ENCODE measurements at regions not wholly inside any gene's neighbourhood (a gene's known extent, or its start where the extent isn't known, plus 50 kb on each side); places are given as distances from the start of the nearest gene placed in this dataset.
"Not testable (repeated sequence)": the region's sequence is repeated elsewhere in the genome, so short reads cannot be mapped to it uniquely, and the experiment has no call there.

DNA sequence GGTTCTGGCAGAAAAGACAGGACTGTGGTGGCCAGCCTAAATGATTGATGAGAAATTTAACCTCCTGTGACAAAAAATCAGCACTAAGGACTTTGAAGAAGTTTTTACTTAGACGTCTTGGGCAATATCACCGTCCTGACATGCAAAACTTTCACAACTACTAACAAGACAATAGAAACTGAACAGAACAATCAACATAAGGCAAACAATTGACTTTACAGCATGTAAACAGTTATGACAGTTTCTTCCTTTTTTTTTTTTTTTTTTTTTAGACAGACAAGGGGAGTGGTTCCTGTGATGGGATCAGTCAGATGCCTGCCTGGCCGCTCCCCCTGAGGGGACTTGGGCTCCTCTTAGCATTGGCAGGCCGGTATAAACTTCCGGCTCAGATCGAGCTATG, 100.8 kb downstream of the ALG1L2 start:
- H3K9ac ChIP-seq (replicated peaks; ENCODE audit: extremely low read depth, insufficient read depth, low read length); H3K4me3 ChIP-seq (replicated peaks in 1 of 3; ENCODE audit: insufficient read depth in 1 of 3, low read depth in 1 of 3, low read length in 3 of 3); H3K4me2 ChIP-seq (ENCODE audit: insufficient read depth, low read length); CTCF ChIA-PET; dilution Hi-C loops (cut with MboI; ENCODE audit: extremely low pct_ligation_motif_present, low sequenced_read_pairs); POLR2A ChIA-PET; H3K79me2 ChIP-seq (ENCODE audit: control insufficient read depth, insufficient read depth, low read length); H3K36me3 ChIP-seq (ENCODE audit: control insufficient read depth in 2 of 2, extremely low read depth in 1 of 2, insufficient read depth in 2 of 2, low read length in 2 of 2); H3K9me1 ChIP-seq (replicated peaks; ENCODE audit: control insufficient read depth, extremely low read depth, insufficient read depth, low read length); intact Hi-C loops (cut with micrococcal nuclease); H2AFZ ChIP-seq (ENCODE audit: low read depth, low read length); BruUV-seq (replicated peaks); FAIRE-seq; DNase-seq (ENCODE audit: low read depth, low spot score); H3K4me1 ChIP-seq (ENCODE audit: control insufficient read depth, extremely low read depth, insufficient read depth, low read length); H3K27ac ChIP-seq (ENCODE audit: insufficient read depth, low read depth, low read length); H3K9me3 ChIP-seq (replicated peaks; ENCODE audit: control insufficient read depth, insufficient read depth, low read length); H4K20me1 ChIP-seq (replicated peaks; ENCODE audit: control insufficient read depth, extremely low read depth, insufficient read depth, low read length); H3K27me3 ChIP-seq (ENCODE audit: control insufficient read depth in 2 of 2, insufficient read depth in 2 of 2, low read length in 2 of 2): not testable (repeated sequence)

DNA sequence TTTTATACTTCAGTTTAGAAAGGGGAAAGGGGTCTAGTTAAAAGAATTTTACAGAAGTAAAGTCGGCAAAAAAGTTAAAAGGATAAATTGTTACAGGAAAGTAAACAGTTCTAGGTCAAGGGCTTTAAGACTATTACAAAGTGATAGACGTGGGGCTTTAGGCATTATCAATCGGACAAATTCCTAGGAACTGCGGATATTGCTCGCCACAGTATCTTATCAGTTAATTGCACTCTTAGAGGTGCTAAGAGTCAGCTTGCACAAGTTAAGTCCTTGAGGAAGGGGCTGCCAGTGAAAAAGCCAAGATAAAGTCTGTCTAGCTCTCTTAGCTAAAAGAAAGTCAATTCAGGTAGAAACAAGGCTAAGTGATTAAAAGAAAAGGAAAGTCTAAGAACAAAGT, 102.1 kb downstream of the ALG1L2 start:
- H4K20me1 ChIP-seq (replicated peaks; ENCODE audit: control insufficient read depth, extremely low read depth, insufficient read depth, low read length); intact Hi-C loops (cut with micrococcal nuclease); H3K27me3 ChIP-seq (ENCODE audit: control insufficient read depth in 2 of 2, insufficient read depth in 2 of 2, low read length in 2 of 2); H3K4me3 ChIP-seq (replicated peaks in 1 of 3; ENCODE audit: insufficient read depth in 1 of 3, low read depth in 1 of 3, low read length in 3 of 3); POLR2A ChIA-PET; H3K4me1 ChIP-seq (ENCODE audit: control insufficient read depth, extremely low read depth, insufficient read depth, low read length); FAIRE-seq; BruUV-seq (replicated peaks); H3K9ac ChIP-seq (replicated peaks; ENCODE audit: extremely low read depth, insufficient read depth, low read length); CTCF ChIA-PET; H3K9me1 ChIP-seq (replicated peaks; ENCODE audit: control insufficient read depth, extremely low read depth, insufficient read depth, low read length); H3K4me2 ChIP-seq (ENCODE audit: insufficient read depth, low read length); dilution Hi-C loops (cut with MboI; ENCODE audit: extremely low pct_ligation_motif_present, low sequenced_read_pairs); H2AFZ ChIP-seq (ENCODE audit: low read depth, low read length); H3K79me2 ChIP-seq (ENCODE audit: control insufficient read depth, insufficient read depth, low read length); H3K27ac ChIP-seq (ENCODE audit: insufficient read depth, low read depth, low read length); H3K9me3 ChIP-seq (replicated peaks; ENCODE audit: control insufficient read depth, insufficient read depth, low read length); DNase-seq (ENCODE audit: low read depth, low spot score); H3K36me3 ChIP-seq (ENCODE audit: control insufficient read depth in 2 of 2, extremely low read depth in 1 of 2, insufficient read depth in 2 of 2, low read length in 2 of 2): not testable (repeated sequence)

DNA sequence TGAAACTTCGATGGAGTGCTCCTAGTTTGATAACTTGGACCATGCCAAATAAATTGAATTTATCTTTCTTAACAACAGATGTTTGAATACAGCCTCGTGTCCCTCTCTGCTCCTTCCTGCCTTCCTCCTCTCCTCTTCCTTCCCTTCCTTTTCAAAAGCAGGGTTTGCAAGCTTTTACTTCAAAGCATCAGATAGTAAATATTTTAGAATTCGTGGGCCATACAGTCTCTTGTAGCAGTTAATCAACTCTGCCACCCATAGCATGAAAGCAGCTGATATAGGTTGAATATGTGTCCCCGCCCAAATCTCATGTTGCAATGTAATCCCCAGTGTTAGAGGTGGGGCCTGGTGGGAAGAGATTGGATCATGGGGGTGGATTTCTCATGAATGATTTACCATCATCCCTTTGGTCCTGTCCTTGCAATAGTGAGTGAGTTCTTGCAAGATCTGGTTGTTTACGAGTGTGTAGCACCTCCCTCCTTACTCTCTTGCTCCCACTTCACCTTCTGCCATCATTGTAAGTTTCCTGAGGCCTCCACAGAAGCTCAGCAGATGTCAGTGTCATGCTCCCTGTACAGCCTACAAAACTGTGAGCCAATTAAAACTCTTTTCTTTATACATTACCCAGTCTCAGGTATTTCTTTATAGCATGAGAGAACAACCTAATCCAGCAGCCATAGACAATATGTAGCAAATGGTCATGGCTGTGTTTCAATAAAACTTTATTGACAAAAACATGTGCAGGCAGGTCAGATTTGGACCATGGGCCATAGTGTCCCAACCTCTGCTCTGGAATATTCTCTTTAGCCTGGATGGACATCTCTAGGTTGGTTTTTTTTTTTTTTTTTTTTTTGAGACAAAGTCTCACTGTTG, 102.8 kb downstream of the ALG1L2 start:
- H3K4me2 ChIP-seq (ENCODE audit: insufficient read depth, low read length); FAIRE-seq; H3K79me2 ChIP-seq (ENCODE audit: control insufficient read depth, insufficient read depth, low read length); intact Hi-C loops (cut with micrococcal nuclease); DNase-seq (ENCODE audit: low read depth, low spot score); H3K9ac ChIP-seq (replicated peaks; ENCODE audit: extremely low read depth, insufficient read depth, low read length); H4K20me1 ChIP-seq (replicated peaks; ENCODE audit: control insufficient read depth, extremely low read depth, insufficient read depth, low read length); H3K36me3 ChIP-seq (ENCODE audit: control insufficient read depth in 2 of 2, extremely low read depth in 1 of 2, insufficient read depth in 2 of 2, low read length in 2 of 2); H2AFZ ChIP-seq (ENCODE audit: low read depth, low read length); dilution Hi-C loops (cut with MboI; ENCODE audit: extremely low pct_ligation_motif_present, low sequenced_read_pairs); H3K4me3 ChIP-seq (replicated peaks in 1 of 3; ENCODE audit: insufficient read depth in 1 of 3, low read depth in 1 of 3, low read length in 3 of 3); BruUV-seq (replicated peaks); H3K9me3 ChIP-seq (replicated peaks; ENCODE audit: control insufficient read depth, insufficient read depth, low read length); H3K27ac ChIP-seq (ENCODE audit: insufficient read depth, low read depth, low read length); POLR2A ChIA-PET; H3K27me3 ChIP-seq (ENCODE audit: control insufficient read depth in 2 of 2, insufficient read depth in 2 of 2, low read length in 2 of 2); H3K9me1 ChIP-seq (replicated peaks; ENCODE audit: control insufficient read depth, extremely low read depth, insufficient read depth, low read length); CTCF ChIA-PET; H3K4me1 ChIP-seq (ENCODE audit: control insufficient read depth, extremely low read depth, insufficient read depth, low read length): not testable (repeated sequence)

DNA sequence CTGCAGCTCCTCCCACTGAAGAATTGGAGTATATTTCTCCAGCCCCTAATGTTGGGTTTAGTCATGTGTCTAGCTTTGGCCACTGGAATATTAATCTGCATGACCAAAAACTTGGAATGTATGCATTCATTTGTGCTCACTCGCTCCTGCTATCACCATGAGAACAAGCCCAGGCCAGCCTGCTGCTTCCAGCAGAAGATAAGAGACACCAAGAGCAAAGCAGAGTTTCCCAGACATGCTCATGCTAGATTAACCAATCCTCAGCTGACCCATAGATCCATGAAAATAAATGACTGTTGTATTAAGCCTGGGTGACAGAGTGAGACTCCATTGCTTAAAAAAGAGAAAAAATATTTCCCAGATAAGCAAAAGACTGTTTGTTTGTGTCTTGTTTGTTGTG, 119.6 kb downstream of the ALG1L2 start:
- H3K27me3 ChIP-seq (ENCODE audit: control insufficient read depth in 2 of 2, insufficient read depth in 2 of 2, low read length in 2 of 2); H3K9me1 ChIP-seq (replicated peaks; ENCODE audit: control insufficient read depth, extremely low read depth, insufficient read depth, low read length); intact Hi-C loops (cut with micrococcal nuclease); DNase-seq (ENCODE audit: low read depth, low spot score); H2AFZ ChIP-seq (ENCODE audit: low read depth, low read length); dilution Hi-C loops (cut with MboI; ENCODE audit: extremely low pct_ligation_motif_present, low sequenced_read_pairs); H3K4me1 ChIP-seq (ENCODE audit: control insufficient read depth, extremely low read depth, insufficient read depth, low read length); H3K27ac ChIP-seq (ENCODE audit: insufficient read depth, low read depth, low read length); H3K4me3 ChIP-seq (replicated peaks in 1 of 3; ENCODE audit: insufficient read depth in 1 of 3, low read depth in 1 of 3, low read length in 3 of 3); CTCF ChIA-PET; H3K9me3 ChIP-seq (replicated peaks; ENCODE audit: control insufficient read depth, insufficient read depth, low read length); H3K9ac ChIP-seq (replicated peaks; ENCODE audit: extremely low read depth, insufficient read depth, low read length); H3K4me2 ChIP-seq (ENCODE audit: insufficient read depth, low read length); H3K79me2 ChIP-seq (ENCODE audit: control insufficient read depth, insufficient read depth, low read length); POLR2A ChIA-PET; H3K36me3 ChIP-seq (ENCODE audit: control insufficient read depth in 2 of 2, extremely low read depth in 1 of 2, insufficient read depth in 2 of 2, low read length in 2 of 2); BruUV-seq (replicated peaks); H4K20me1 ChIP-seq (replicated peaks; ENCODE audit: control insufficient read depth, extremely low read depth, insufficient read depth, low read length); FAIRE-seq: not testable (repeated sequence)

Measured in endothelial cell of umbilical vein (primary cell).